ENCODE measurements at regions not wholly inside any gene's neighbourhood (a gene's known extent, or its start where the extent isn't known, plus 50 kb on each side); places are given as distances from the start of the nearest gene placed in this dataset.
A peak's percentile ranks its signal among the peaks of the same experiment; 100 is the strongest.
"Not testable (repeated sequence)": the region's sequence is repeated elsewhere in the genome, so short reads cannot be mapped to it uniquely, and the experiment has no call there.

- DNase-seq, result not testable (repeated sequence)
Observed at GRCh38 chr2:236836028-236836427, 249.7 kb upstream of the COPS8 start.

- DNase-seq, result no peak
Observed at GRCh38 chr2:236840215-236840614, 245.5 kb upstream of the COPS8 start.

GRCh38 chr2:236840857-236841256, 244.8 kb upstream of the COPS8 start:
- no peak for DNase-seq

DNA sequence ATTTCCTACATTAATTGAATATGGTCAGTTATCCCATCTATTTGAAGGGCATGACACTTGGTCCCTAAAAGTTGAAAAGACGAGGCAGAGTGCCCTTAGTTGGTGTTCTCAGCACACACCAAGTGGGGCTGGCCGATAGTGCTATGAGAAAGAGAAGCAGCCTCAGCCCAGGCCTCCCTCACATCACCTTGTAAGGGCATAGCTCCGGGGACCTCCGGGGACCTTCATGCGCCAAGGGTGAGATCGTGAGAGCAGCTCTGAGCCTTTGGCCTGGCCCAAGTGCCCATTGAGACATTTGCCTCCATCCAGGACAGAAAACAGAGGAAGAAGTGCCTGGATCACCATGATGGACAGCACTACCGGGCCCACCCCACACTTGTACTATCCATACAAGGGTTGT, 244.3 kb upstream of the COPS8 start:
- no peak for DNase-seq

DNA sequence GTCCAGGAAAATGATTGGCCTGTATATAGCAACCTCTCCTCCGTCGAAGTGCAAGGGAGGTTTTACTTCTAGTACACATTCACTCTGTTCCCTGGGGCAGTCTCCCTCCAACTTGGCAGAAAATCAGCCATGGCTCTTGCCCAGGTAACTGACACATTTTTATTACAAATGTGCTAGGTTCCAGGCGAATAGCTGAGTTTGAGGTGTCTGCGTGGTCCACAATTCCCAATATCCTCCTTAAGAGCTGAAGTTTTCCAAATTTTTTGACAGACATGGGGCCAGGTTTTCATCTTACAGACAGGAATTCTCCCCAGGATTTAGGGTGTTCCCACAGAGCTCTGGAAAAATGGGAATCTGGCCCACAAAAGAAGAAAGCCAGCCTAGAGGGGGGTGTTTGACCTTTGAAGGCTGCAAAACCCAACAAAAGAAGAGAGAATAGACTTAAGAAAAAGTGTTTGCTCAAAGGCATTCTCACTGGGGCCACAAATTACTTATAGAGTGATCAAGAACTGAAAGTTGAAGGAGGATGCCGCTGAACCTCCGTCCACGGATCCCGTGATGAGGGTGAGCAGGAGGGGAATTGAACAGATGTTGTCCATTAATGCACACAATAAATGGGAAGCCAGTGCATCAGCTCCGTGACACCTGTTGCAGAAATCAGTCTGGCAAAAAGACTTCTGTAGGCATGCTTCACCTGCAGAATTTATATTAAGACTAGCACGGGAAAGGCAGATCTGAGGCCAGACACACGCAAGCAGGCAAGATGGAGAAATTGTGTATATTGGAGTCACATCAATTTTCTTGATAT, 242.3 kb upstream of the COPS8 start:
- no peak for DNase-seq

DNA sequence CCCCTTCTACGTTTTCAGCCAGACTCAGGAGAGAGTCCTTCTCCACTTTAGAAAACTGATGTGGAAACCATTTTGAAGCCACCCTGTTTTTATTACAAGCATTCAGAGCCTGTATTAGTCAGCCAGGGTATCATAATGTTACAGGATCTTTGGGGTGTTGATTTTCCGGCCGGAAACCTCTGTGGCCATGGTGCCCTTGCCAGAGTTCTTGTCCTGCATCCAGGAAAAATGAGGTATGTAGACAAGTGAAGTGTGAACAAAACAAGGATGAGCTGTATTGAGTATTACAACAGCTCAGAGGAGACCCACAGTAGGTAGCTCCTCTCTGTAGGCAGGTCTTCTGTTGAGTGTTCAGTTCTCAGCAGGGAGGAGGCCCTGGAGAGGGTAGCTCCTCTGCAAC, 241.0 kb upstream of the COPS8 start:
- DNase-seq, result no peak

DNA sequence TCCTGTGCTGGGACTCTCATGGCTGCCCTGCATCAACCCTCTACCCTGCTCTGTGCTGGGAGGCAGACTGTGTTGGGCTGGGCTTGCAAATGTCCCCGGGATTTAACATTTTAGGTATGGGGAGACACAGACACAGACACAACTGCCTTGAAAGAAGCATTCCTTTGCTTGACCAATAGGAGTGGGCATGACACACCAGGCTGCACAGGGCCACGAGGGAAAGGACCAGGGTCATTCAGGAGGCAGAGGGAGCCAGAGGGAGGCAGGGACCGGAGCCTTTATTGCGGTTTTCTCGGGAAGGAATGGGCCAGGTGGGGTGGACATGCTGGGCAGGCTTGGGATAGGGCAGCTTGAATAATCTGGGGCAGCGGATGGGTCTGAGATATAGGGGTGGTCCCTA, 238.7 kb upstream of the COPS8 start:
- no peak for DNase-seq

GRCh38 chr2:236847538-236848263, 238.0 kb upstream of the COPS8 start:
- no peak for DNase-seq

DNA sequence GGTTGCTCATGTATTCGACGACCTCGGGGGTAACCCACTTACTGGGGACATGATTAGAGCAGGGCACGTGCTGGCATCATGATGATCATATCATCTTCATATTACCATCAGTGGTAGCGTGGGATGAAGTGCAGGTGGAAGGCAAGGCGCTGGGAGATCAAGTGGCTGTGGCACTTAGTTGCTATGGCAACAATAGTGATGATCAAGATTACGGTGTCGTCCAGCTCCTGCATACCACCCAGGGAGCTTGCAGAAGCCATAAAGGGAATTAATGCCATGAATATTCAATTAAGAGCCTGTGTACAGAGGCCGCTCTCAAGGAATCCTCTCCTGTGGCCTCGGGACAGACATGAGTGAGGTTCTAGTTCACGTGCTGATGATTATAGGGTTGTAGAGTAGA, 237.2 kb upstream of the COPS8 start:
- DNase-seq, result no peak

- DNase-seq, result no peak
Observed at GRCh38 chr2:236849508-236849907, 236.2 kb upstream of the COPS8 start.

- DNase-seq, result no peak
Observed at GRCh38 chr2:236849940-236850339, 235.7 kb upstream of the COPS8 start.

DNA sequence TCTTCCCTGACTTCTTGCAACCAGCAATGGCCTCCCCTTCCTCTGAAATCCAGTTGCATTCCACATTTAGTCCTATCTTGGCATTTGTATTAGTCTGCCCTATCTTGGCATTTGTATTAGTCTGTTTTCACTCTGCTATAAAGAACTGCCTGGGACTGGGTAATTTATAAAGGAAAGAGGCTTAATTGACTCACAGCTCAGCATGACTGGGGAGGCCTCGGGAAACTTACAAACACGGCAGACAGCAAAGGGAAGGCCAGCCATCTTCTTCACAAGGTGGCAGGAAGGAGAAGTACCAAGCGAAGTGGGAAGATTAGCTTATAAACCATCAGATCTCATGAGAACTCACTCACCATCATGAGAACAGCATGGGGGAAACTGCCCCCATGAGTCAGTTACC, 234.5 kb upstream of the COPS8 start:
- DNase-seq, result no peak

DNA sequence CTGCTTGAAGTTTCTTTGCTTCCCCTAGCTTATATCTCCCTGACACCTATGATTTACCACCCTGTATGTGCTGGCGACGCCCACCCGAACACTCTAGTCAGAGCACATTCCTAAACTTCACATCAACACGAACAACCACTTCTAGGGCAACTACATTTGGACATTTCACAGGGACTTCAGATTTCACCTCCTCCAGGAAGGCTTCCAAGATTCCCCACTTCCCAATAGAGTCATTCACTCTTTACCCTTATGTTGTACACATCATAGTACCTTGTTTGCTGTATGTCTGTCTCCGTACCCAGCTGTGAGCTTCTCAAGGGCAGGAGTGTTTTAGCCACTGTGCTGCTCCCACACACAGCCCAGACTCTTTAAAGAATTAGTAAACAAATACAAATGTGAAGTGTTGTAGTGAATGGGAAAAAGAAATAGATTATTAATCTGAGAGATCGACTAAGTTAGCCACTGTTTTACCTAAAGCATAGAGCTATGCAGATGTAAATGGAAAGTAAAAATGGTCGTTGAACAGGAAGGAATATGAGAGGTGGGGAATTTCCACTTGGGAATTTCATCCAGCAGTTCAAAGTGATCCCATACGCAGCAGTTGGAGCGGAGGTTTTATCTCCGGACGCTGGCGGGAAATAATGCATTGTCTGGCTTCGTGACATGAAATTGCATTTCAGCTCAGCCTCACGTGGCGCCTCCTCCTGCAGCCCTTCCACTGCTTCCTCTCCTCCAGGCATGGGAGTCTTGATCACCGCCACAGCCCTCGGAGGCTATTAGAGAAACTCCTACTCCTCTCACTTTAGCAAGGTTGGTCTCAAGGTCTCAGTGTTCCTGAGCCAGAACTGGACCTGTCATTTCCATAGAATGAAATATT, 233.4 kb upstream of the COPS8 start:
- no peak for DNase-seq

DNA sequence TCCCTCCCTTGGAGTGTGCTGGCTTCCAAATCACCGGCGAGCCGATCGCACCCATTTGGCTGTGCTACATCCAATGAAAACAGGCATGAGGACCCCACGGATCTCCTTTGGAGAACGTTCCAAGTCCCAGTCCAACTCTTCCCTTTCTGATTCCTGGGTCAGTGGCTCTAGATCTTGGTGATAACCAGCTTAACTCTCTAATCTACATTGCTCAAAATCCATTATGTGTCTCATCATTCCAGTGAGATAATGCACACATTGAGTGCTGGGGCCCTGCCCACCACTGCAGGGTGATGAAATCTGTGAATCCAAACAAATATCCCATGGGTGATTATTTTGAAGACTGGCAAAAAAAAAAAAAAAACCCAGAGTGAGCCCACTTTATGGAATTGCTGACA, 232.7 kb upstream of the COPS8 start:
- no peak for DNase-seq

- no peak for DNase-seq
Observed at GRCh38 chr2:236853585-236854051, 232.1 kb upstream of the COPS8 start.

GRCh38 chr2:236855176-236855865, 230.4 kb upstream of the COPS8 start:
- no peak for DNase-seq

DNA sequence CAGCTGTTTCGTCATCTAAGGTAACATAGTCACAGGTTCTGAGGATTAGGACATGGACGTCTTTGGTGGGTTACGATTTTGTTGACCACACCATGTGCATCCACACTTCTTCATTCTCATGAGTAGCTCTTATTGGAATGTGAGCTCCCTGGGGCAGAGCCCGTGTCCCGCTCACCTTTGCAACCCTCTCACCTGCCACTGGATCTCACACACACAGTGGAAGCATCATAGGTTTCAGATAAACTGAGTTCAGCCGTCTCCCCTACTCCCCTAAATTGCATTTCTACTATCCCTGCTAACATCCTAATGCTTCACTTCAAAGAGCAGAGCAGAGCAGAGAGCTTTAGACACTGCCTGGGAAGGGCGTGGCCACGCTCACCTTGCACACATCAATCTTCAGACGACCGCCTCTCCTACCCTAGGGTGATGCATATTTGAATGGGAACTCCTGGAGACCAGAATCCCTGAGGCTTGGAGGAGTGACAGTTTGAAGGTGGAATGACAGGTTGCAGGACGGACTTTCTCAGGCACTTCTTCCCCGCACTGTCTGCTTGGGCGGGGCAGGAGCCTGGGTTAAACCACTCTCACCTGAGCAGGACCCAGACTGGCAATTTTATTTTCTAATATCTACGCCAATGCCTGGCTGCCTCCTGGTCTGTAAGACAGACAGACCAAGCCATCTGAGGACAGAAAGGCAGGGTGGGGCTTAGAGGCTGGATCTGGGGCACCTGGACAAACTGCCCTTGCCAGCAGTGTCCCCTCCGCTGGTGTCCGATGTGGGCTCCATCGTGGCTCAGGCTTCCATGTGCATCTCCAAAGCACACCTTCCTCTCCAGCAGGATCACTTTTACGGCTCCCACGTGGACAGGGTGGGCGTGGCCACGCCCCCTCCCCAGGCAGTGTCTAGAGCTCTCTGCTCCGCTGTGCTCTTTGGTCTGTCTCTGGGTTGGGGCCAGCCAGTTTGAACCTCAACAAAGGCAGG, 229.5 kb upstream of the COPS8 start:
- no peak for DNase-seq

DNA sequence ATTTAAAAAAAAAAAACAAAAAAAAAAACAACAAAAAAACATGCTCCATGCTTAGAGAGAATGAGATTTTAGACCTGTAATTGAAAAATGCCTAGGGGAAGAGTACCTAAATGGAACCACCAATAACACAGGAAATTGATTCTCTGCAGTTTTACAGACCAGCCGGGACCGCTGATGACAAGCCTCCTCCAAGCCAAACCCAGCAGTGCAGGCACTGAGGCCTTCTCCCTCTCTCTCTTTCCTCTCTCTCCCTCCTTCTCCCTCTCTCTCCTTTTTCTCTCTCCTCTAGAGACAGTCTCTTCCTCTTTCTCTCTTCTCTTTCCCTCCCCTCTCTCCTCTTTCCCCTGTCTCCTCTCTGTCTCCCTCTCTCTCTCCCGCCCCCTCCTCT, 228.8 kb upstream of the COPS8 start:
- no peak for DNase-seq

DNA sequence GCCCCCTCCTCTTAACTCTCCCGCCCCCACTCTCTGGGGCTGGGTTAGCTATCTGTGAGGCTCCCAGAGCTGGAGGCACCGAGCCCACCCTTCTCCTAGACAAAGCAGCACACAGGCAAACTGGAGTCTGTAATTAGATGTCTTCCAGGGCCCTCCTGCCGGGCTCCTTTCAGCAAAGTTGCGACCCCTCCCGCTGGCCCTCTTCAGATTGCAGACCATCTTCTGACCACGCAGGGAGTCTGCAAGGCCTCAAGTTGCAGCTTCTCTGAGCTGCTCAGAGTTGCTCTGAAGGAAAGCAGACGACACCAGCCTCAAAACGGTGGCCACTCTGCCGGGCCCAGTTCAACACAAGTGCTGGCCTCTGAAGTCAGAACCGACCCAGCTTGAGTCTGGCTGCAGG, 228.4 kb upstream of the COPS8 start:
- DNase-seq, result no peak

DNA sequence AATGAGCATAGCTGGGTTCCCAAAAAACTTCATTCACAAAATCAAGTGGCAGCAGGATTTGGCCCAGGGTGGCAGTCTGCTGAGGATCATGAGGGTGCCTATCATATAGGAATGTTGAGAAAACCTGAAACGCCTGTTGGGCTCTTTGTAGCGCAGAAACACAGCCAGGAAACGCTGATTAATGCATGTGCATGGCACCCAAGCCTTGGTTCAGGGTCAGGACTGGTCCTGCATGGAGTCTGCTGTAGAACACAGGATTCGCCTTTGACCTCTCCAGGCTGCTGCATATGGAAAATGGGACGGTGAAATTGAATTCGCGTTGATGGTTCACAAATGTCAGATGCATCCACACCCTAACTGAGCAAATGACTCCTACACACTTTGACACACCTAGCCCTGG, 227.9 kb upstream of the COPS8 start:
- no peak for DNase-seq

GRCh38 chr2:236858661-236859060, 227.0 kb upstream of the COPS8 start:
- peak; percentile 38 to 91 for DNase-seq

GRCh38 chr2:236859908-236860307, 225.8 kb upstream of the COPS8 start:
- no peak for DNase-seq
